ENCODE measurements at regions not wholly inside any gene's neighbourhood (a gene's known extent, or its start where the extent isn't known, plus 50 kb on each side); places are given as distances from the start of the nearest gene placed in this dataset.
"Not testable (repeated sequence)": the region's sequence is repeated elsewhere in the genome, so short reads cannot be mapped to it uniquely, and the experiment has no call there.

GRCh38 chr12:31797230-31797872, 68.5 kb upstream of the AMN1 start:
- H3K4me3 ChIP-seq (ENCODE audit: low read depth, low read length), result no peak overlapping the region
- DNase-seq (ENCODE audit: low read depth), result no peak
- TF ChIP-seq, protein P1, sequence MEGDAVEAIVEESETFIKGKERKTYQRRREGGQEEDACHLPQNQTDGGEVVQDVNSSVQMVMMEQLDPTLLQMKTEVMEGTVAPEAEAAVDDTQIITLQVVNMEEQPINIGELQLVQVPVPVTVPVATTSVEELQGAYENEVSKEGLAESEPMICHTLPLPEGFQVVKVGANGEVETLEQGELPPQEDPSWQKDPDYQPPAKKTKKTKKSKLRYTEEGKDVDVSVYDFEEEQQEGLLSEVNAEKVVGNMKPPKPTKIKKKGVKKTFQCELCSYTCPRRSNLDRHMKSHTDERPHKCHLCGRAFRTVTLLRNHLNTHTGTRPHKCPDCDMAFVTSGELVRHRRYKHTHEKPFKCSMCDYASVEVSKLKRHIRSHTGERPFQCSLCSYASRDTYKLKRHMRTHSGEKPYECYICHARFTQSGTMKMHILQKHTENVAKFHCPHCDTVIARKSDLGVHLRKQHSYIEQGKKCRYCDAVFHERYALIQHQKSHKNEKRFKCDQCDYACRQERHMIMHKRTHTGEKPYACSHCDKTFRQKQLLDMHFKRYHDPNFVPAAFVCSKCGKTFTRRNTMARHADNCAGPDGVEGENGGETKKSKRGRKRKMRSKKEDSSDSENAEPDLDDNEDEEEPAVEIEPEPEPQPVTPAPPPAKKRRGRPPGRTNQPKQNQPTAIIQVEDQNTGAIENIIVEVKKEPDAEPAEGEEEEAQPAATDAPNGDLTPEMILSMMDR (IDR thresholded peaks at IDR 0.05; ENCODE audit: insufficient read depth, low read depth, low read length, missing control alignments), result no peak

DNA sequence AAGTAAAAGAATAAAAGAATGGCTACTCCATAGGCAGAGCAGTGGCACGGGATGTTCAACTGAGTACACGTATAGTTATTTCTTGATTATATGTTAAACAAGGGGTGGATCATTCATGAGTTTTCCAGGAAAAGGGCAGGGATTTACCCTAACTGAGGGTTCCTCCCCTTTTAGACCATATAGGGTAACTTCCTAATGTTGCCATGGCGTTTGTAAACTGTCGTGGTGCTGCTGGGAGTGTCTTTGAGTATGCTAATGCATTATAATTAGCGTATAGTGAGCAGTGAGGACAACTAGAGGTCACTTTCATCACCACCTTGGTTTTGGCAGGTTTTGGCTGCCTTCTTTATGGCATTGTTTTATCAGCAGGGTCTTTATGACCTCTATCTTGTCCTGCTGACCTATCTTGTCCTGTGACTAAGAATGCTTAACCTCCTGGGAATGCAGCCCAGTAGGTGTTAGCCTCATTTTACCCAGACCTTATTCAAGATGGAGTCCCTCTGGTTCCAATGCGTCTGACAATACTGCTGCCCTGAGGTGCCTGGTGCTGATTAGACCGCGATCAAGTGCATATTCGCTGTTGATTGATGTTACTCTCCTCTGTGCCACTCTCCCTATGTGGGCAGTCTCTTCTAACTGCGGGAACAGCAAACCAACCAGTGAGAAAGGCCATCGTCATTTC, 67.6 kb upstream of the AMN1 start:
- DNase-seq (ENCODE audit: low read depth), result no peak
- TF ChIP-seq, protein P1 (IDR thresholded peaks at IDR 0.05; ENCODE audit: insufficient read depth, low read depth, low read length, missing control alignments), result no peak
- H3K4me3 ChIP-seq (ENCODE audit: low read depth, low read length), result no peak overlapping the region

- H3K4me3 ChIP-seq (ENCODE audit: low read depth, low read length), result no peak overlapping the region
- TF ChIP-seq, protein P1 (IDR thresholded peaks at IDR 0.05; ENCODE audit: insufficient read depth, low read depth, low read length, missing control alignments), result no peak
- no peak for DNase-seq (ENCODE audit: low read depth)
Observed at GRCh38 chr12:31794745-31795144, 65.9 kb upstream of the AMN1 start.

DNA sequence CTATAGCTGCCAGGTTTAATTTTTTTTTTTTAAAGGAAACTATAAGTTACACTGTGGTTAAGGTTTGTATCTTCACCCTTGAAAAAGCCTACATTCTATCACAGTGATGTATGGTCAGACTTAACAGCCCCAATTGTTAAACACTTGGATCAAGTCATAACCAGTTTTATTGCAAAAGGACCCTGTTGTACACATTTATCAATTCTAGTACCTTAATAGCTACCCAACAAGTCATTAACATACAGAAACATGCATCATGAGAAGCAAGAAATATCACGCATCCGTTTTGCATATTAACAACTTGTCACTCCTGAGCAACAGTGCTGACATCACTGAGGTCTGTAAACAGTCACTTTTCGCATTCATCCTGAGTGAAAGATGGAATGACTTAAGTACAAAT, 62.4 kb upstream of the AMN1 start:
- DNase-seq (ENCODE audit: low read depth); H3K4me3 ChIP-seq (ENCODE audit: low read depth, low read length): not testable (repeated sequence)

DNA sequence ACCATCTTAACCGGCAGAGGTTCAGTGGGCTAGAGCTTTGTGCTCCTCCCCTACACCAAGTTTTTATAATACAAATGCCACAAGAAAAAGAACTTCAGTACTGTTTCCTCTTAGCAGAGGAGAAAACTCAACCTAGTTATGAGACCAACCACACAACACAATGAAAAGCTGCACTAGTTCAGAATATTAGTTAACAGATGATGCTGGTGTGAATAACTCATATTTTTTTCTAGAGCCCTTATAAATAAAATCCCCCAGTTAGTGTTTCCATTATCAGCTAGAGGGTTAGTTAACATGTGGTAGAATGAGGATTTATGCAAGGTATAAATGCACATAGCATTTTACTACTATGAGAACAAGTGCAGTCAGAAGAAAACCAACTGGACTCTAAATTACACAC, 61.9 kb upstream of the AMN1 start:
- TF ChIP-seq, protein P1 (IDR thresholded peaks at IDR 0.05; ENCODE audit: insufficient read depth, low read depth, low read length, missing control alignments), result no peak
- no peak overlapping the region for H3K4me3 ChIP-seq (ENCODE audit: low read depth, low read length)
- no peak for DNase-seq (ENCODE audit: low read depth)

GRCh38 chr12:31785318-31785717, 56.5 kb upstream of the AMN1 start:
- no peak for DNase-seq (ENCODE audit: low read depth)
- TF ChIP-seq, protein P1 (IDR thresholded peaks at IDR 0.05; ENCODE audit: insufficient read depth, low read depth, low read length, missing control alignments), result no peak
- H3K4me3 ChIP-seq (ENCODE audit: low read depth, low read length), result no peak overlapping the region

DNA sequence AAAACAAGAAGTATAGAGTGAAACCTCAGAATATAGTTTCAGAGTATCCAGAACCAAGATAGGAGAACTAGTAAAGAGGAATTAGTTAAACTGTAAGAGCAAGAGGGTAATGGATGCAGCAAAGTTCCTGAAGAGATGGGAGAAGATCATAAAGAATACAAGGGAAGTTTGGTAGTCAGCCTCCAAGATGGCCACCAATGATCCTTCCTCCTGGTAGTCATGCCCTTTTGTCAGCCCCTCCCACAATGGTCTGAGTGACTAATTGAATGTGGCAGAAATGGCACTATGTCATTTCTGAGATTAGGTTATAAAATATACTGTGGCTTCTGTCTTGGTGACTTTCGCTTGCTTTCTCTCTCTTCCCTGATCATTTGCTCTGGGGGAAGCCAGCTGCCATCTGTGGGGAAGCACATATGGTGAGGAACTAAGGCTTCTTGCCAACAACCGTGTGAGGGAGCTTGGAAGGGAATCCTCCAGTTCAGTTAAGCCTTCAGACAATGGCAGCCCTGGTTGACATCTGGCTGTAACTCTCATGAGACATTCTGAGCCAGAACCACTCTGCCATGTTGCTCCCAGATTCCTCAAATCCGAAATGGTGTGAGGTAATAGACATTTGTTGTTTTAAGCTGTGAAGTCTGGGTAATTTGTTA, 55.3 kb upstream of the AMN1 start:
- no peak overlapping the region for H3K4me3 ChIP-seq (ENCODE audit: low read depth, low read length)
- no peak for DNase-seq (ENCODE audit: low read depth)
- TF ChIP-seq, protein P1 (IDR thresholded peaks at IDR 0.05; ENCODE audit: insufficient read depth, low read depth, low read length, missing control alignments), result no peak
